GM12872 (cell line): ENCODE measurements at regions not wholly inside any gene's neighbourhood (a gene's known extent, or its start where the extent isn't known, plus 50 kb on each side); places are given as distances from the start of the nearest gene placed in this dataset.

Experiments
- TF ChIP-seq, protein P1 (sequence below): IDR thresholded peaks from 3 replicates; pipeline ENCODE4 v1.5.1; 2011; ENCODE audit warnings: low read depth, mild to moderate bottlenecking, low read length, moderate library complexity; ENCODE audit not compliant: insufficient read depth

DNA sequence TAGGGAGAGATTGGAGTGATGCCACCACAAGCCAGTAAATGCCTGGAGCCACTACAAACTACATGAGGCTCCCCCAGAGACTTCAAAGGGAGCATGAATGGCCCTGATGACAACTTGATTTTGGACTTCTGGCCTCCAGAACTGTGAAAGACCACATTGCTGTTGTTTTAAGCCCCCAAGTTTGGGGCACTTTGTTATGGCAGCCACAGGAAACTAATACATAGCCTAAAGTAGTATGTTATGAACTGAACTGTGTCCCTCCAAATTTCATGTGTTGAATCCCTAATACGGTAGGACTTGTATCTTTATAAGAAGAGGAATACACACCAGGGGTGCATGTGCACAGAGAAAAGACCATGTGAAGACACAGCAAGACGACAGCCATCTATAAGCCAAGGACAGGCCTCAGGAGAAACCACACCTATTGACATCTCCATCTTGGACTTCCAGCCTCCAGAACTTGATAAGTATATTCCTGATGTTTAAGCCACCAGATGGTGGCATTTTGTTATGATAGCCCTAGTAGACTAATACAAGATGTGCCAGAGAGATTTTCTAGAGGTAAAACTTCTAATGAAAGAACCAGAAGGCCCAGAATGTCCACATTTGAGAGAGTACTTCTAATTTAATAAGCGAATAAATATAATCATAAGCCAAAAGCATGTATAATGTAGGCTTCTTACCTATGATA lies 127.1 kb upstream of the BMP4 start:
- TF ChIP-seq, protein P1, sequence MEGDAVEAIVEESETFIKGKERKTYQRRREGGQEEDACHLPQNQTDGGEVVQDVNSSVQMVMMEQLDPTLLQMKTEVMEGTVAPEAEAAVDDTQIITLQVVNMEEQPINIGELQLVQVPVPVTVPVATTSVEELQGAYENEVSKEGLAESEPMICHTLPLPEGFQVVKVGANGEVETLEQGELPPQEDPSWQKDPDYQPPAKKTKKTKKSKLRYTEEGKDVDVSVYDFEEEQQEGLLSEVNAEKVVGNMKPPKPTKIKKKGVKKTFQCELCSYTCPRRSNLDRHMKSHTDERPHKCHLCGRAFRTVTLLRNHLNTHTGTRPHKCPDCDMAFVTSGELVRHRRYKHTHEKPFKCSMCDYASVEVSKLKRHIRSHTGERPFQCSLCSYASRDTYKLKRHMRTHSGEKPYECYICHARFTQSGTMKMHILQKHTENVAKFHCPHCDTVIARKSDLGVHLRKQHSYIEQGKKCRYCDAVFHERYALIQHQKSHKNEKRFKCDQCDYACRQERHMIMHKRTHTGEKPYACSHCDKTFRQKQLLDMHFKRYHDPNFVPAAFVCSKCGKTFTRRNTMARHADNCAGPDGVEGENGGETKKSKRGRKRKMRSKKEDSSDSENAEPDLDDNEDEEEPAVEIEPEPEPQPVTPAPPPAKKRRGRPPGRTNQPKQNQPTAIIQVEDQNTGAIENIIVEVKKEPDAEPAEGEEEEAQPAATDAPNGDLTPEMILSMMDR, result no peak

DNA sequence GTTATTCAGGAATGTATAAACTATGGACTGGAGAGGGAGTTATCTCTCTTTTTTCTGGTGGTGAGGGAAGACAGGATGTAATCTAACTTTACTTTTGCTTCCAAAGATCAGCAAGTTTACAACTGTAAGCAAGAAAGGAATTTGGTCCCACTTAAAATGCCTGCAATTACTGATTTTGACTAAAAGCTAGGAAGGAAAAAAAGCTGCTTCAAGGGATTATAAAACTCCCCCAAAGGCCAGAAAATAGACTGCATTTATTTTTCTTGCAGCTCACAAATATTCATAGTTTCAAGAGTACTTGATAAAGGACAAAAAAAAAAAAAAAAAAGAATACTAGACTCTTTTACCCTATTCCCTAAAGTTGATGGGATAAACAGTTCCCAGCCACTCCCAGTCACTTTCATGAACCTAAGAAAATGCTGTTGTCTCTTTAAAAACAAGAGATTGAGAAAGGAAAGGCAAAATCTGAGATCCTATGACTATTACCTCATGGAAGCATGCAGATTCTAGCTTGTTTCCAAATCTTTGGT lies 128.7 kb upstream of the BMP4 start:
- TF ChIP-seq, protein P1, result no peak

- TF ChIP-seq, protein P1, result no peak
Measured at GRCh38 chr14:54085841-54086240, 129.2 kb upstream of the BMP4 start.

DNA sequence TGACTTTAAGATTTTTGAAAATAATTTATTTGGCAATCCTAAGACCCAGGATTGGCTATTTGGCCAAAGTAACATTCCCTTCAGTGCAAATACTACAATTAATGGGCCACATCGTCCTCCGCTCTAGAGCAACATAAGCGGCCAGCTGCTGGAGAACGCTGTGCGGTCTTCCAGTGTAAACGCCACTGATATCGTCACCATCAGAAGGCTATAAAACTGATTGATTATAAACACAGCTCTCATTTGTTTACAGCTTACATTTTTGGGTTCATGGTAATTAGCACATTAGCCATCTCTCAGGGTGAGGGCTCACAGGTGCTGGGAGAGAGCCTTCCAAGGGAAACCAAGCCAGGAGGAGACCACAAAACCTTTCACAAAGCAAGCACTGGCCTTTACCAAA lies 130.1 kb upstream of the BMP4 start:
- TF ChIP-seq, protein P1, result no peak

GRCh38 chr14:54087376-54087775 lies 130.8 kb upstream of the BMP4 start:
- TF ChIP-seq, protein P1, result no peak

DNA sequence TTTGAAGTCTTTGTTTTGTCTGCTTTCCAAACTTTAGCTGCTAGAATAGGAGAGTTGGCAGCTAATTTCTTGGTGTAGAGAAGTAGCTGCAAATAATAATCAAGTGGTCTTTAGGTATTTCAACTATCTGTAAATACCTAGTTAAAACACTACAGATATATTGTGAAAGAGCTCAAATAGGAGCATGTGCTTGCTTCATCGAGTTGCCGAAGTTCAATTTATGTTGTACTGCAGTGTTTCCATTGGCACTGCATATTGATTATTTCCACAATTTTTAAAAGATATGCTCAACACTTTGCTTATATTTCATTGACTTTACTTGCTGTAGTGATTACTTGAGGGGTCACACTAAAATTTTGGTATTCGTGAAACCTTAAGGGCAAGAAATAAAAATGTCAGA lies 131.6 kb upstream of the BMP4 start:
- TF ChIP-seq, protein P1, result no peak

DNA sequence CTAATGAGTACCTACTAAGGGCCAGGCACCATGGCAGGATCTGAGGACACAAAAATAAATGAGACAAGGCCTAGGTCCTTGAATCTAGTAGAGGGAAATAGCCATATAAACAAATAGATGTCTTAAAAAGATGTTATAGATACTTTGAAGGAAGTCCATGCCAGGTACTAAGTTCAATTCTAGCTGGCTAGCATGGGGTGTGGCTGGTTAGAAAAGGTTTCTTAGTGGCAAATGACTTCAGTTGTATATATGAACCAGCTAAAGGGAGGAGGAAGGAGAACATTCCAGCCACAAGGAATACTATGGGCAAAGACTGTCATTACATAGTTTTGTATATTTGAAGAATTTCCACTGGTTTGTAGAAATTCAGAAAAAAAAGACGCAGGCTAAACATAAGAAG lies 133.6 kb upstream of the BMP4 start:
- TF ChIP-seq, protein P1, result no peak

DNA sequence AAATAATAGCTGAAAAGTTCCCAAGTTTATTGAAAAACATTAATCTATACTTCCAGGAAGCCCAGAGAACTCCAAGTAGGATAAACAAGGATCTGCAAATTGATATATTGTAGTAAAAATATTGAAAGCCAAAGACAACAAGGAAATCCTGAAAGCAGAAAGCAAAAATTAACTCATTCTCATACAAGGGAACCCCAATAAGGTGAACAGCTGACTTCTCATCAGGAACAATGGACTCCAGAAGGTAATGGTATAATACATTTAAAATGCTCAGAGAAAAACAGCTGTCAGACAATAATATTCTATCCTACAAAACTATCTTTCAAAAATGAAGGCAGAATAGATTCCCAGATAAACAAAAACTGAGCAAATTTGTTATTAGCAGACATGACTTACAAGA lies 138.1 kb upstream of the BMP4 start:
- TF ChIP-seq, protein P1, result no peak
